ENCODE measurements at regions not wholly inside any gene's neighbourhood (a gene's known extent, or its start where the extent isn't known, plus 50 kb on each side); places are given as distances from the start of the nearest gene placed in this dataset.
"Not testable (repeated sequence)": the region's sequence is repeated elsewhere in the genome, so short reads cannot be mapped to it uniquely, and the experiment has no call there.

DNA sequence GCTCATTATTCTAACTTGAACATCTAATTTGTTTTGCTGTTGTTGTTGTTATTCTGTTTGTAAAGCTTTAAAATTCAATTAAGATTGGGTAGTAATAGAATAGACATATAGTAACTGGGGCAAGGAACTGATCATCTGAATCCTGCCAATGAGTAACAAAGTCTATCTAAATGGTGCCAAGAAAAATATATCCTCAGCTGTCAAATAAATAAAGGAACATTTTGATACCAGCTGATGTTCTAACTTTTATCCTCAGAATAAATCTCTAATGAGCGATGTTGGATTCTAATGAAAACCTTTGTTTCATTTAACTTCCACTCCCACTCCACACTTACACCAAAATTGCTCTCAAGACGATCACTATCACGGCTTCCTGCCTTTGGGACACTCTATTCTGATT lies 210.9 kb downstream of the TINAG start:
- Mint-ChIP-seq H3K36me3 (ENCODE audit: low read depth) (no peaks in the 10 kb centered on the region), H3K27me3 (ENCODE audit: low read depth, poor library complexity) (no peaks in the 10 kb centered on the region), H3K4me3 (no peak overlapping the region)

GRCh38 chr6:54525731-54526130 lies 217.5 kb downstream of the TINAG start:
- TF ChIP-seq CTCF (IDR thresholded peaks at IDR 0.05): no peak
- no peak overlapping the region for H3K27ac Mint-ChIP-seq
- H3K27me3 Mint-ChIP-seq (ENCODE audit: low read depth, poor library complexity): no peaks in the 10 kb centered on the region
- H3K9me3 Mint-ChIP-seq: peaks cover 29% of the 10 kb centered on the region
- DNase-seq: no peak
- H3K4me1 Mint-ChIP-seq: no peaks in the 10 kb centered on the region
- H3K4me3 Mint-ChIP-seq: no peak overlapping the region
- no peaks in the 10 kb centered on the region for H3K36me3 Mint-ChIP-seq (ENCODE audit: low read depth)

More for the DNA sequence above, 210.9 kb downstream of the TINAG start:
- H3K4me1 Mint-ChIP-seq: no peaks in the 10 kb centered on the region
- H3K27ac Mint-ChIP-seq: no peak overlapping the region
- no peak for DNase-seq
- no peak for TF ChIP-seq CTCF (IDR thresholded peaks at IDR 0.05)
- H3K9me3 Mint-ChIP-seq: no peaks in the 10 kb centered on the region

GRCh38 chr6:54533567-54533966 lies 225.3 kb downstream of the TINAG start:
- H3K9me3 Mint-ChIP-seq: peaks cover 15% of the 10 kb centered on the region

GRCh38 chr6:54535568-54535967 lies 227.3 kb downstream of the TINAG start:
- H3K4me1 Mint-ChIP-seq: no peaks in the 10 kb centered on the region
- H3K27me3 Mint-ChIP-seq (ENCODE audit: low read depth, poor library complexity): no peaks in the 10 kb centered on the region
- H3K27ac Mint-ChIP-seq: no peak overlapping the region
- DNase-seq: no peak
- TF ChIP-seq CTCF (IDR thresholded peaks at IDR 0.05): no peak
- no peaks in the 10 kb centered on the region for H3K9me3 Mint-ChIP-seq
- H3K36me3 Mint-ChIP-seq (ENCODE audit: low read depth): no peaks in the 10 kb centered on the region
- H3K4me3 Mint-ChIP-seq: no peak overlapping the region

More at GRCh38 chr6:54533567-54533966, 225.3 kb downstream of the TINAG start:
- Mint-ChIP-seq H3K27me3 (ENCODE audit: low read depth, poor library complexity) (no peaks in the 10 kb centered on the region), H3K36me3 (ENCODE audit: low read depth) (no peaks in the 10 kb centered on the region), H3K4me1 (no peaks in the 10 kb centered on the region), H3K27ac (no peak overlapping the region), H3K4me3 (no peak overlapping the region)
- DNase-seq: no peak
- no peak for TF ChIP-seq CTCF (IDR thresholded peaks at IDR 0.05)

GRCh38 chr6:54541541-54541940 lies 233.3 kb downstream of the TINAG start:
- no peak for TF ChIP-seq CTCF (IDR thresholded peaks at IDR 0.05)

GRCh38 chr6:54559136-54559535 lies 250.9 kb downstream of the TINAG start:
- TF ChIP-seq CTCF (IDR thresholded peaks at IDR 0.05): no peak
- DNase-seq: no peak
- Mint-ChIP-seq H3K36me3 (ENCODE audit: low read depth) (no peaks in the 10 kb centered on the region), H3K9me3 (peaks cover 13% of the 10 kb centered on the region), H3K4me1 (no peaks in the 10 kb centered on the region), H3K27ac (no peak overlapping the region), H3K27me3 (ENCODE audit: low read depth, poor library complexity) (no peaks in the 10 kb centered on the region), H3K4me3 (no peak overlapping the region)

More at GRCh38 chr6:54541541-54541940, 233.3 kb downstream of the TINAG start:
- DNase-seq: no peak
- H3K9me3 Mint-ChIP-seq: no peaks in the 10 kb centered on the region
- no peak overlapping the region for H3K27ac Mint-ChIP-seq
- no peaks in the 10 kb centered on the region for H3K27me3 Mint-ChIP-seq (ENCODE audit: low read depth, poor library complexity)
- H3K4me3 Mint-ChIP-seq: no peak overlapping the region
- no peaks in the 10 kb centered on the region for H3K4me1 Mint-ChIP-seq
- H3K36me3 Mint-ChIP-seq (ENCODE audit: low read depth): no peaks in the 10 kb centered on the region

DNA sequence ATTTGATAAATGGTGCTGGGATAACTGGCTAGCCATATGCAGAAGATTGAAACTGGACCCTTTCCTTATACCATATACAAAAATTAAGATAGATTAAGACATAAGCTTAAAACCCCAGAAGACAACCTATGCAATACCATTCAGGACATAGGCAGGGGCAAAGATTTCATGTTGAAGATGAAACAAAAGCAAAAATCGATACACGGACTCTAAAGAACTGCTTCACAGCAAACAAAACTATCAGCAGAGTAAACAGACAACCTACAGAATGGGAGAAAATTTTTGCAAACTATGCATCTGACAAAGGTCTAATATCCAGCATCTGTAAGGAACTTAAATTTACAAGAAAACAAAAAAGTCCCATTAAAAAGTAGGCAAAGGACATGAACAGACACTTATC lies 255.9 kb downstream of the TINAG start:
- H3K27me3 Mint-ChIP-seq (ENCODE audit: low read depth, poor library complexity); DNase-seq; H3K4me1 Mint-ChIP-seq; H3K9me3 Mint-ChIP-seq; H3K27ac Mint-ChIP-seq; H3K4me3 Mint-ChIP-seq; H3K36me3 Mint-ChIP-seq (ENCODE audit: low read depth): not testable (repeated sequence)

Data from nephron progenitor cell (in vitro differentiated cells).